SIG-M5 treated with dmso at 0.1 percent for 504 hours (cell line): ENCODE measurements at regions not wholly inside any gene's neighbourhood (a gene's known extent, or its start where the extent isn't known, plus 50 kb on each side); places are given as distances from the start of the nearest gene placed in this dataset.
"Not testable (repeated sequence)": the region's sequence is repeated elsewhere in the genome, so short reads cannot be mapped to it uniquely, and the experiment has no call there.

Experiments used
- DNase-seq: peaks from one replicate; lab custom pipeline; 2025; ENCODE audit not compliant: unreplicated experiment; lab: John Stamatoyannopoulos, UW

DNA sequence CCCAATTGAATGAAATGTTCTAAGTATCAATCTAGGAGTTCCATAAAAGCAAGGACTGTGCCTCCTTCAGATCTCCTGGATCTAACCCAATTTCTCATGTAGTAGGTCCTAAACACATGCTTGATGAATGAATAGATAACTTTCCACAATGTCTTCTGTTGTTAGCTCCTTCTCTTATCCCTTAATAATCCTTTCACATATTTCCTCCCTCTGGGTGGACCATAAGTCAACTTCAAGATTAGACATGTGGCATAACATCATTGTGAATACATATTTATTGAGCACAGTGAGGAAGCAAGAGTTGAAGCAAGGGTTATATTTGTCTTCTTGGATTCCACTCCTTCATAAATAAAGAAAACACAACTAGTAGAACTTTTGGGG, 108.6 kb upstream of the EGFLAM start:
- no peak for DNase-seq

DNA sequence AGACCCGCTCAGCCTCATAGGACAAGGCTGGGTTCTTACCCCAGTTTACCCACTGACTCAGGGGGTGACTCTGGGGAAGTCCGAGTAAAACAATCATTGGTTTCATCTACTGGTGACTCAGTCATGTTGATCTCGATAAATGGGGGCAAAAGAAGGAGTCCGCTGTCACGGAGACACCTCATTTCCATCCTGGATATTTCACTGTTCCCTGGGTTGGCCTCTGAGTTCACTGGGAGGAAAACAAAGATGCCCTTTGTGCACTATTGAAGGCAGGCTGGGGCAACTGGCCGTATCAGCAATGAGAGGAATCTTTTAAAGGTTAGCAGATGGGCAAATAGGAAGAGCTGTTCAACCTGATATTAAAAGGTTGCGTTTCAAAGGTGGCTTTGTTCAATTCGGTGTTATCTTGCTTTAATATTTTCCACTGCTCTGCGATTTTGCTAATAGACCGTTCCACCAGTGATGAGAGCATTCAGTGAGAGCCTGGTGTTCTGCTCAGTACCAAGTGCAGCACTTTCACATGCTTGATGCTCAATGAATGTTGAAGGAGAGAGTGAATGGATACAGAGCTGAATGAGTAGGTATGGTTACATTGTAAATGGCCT, 110.2 kb upstream of the EGFLAM start:
- no peak for DNase-seq

DNA sequence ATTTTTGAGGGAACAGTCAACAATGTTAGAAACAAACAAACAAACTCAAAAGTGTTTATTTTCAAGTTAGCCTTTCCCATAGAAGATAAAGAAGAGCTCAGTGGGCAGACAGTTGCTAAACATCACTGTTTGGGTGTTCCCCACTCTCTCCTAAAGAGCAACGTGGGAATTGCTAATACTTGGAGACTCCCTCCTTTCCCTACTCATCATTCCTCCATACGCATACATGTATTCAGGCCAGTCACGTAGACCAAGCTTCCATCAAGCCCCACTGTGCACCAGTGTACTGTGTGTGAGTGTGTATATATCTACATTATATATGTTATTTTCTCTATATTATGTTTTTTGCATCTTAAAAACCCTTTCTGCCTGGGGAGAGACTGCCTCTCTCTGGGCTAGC, 115.0 kb upstream of the EGFLAM start:
- DNase-seq, result no peak

DNA sequence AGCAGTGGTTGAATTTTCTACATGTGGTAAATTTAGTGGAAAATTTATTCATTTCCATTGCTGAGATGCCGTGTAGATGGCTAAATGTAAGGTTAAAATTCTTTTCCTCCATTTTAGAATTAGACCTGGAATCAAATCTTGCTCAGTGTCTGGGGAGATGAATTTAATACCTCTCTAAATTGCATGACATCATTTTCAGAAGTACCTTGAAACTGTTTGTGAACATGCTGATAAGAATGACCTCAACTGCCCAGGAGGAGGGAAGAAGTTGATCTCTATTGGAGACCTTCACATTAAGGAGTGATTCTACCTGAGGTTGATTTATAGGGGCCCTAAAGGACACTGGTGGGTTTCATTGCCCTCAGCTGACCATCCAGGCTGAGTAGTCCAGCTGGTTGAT, 116.7 kb upstream of the EGFLAM start:
- DNase-seq, result no peak

DNA sequence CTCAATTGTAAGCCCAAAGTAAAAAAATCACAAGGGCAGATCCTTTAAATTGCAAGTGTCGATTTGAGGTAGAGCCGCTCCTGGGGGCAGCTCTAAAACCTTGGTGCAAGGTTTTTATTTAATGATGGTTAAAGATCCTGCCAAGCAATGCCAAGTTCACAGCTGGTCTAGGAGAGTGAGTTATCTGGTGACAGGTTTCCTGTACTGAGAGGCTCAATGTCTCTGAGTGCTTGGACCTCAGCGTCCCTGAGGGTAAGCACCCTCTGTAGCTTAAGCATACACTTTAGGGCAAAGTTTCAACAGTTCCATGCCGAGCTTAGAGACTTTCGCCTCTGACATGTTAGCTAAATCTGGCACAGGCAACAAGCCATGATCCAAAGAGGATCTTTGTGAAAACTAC, 119.8 kb upstream of the EGFLAM start:
- no peak for DNase-seq

DNA sequence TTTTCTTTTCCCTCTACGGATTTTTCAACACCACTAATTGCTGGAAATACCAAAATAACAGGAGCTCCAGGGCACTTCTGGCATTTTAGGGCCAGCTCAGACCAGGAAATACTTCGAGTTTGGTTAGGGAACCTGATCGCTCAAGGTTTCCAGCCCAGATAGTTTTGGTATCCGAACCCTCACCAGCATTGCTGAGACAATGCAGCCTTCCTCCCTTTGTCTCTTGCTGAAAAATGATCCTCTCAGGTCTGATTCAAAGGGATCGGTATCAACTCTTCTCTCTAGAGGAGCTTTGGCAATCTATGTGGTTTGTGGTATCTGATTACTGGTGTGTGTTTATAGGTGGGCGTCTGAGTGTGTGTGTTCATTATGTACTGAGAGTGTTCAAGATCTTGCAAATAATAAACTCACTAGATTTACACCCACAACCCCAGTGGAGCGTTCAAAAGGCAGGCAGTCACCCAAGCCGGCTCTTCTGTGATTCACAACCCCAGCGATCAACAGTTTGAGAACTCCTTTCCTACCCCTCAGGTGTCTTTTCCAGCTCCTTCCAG, 122.8 kb upstream of the EGFLAM start:
- DNase-seq, result no peak

DNA sequence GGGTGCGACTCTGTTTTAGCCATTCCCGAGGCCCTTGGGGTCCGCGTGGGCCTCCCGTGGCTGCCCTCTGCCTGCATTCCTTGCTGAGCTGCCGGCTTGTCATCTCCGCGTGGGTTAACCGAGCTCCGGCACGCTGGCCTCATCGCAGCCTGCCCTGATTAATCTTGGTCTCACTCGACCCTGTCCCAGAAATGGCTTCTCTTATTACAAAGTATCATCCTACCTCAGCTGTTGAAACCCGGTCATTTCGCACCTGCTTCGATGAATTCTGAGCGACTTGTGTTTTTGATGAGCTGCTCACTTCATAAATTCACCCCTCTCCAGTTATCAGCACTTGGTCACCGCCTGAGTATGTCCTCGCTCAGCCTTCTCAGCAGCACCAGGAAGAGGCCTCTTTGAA, 123.5 kb upstream of the EGFLAM start:
- no peak for DNase-seq

DNA sequence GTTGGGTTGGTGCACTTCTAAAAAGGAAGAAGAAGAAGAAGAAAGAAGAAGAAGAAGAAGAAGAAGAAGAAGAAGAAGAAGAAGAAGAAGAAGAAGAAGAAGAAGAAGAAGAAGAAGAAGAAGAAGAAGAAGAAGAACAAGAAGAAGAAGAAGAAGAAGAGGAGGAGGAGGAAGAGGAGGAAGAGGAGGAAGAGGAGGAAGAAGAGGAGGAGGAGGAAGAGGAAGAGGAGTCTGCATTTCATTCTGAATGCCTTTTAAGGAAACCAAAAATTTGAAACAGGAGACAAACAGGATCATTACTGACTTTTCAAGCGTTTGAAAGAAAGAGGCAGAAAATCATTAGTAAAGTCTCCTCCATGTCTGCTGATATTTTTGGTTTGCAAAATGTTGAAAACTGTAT, 124.1 kb upstream of the EGFLAM start:
- DNase-seq, result not testable (repeated sequence)

DNA sequence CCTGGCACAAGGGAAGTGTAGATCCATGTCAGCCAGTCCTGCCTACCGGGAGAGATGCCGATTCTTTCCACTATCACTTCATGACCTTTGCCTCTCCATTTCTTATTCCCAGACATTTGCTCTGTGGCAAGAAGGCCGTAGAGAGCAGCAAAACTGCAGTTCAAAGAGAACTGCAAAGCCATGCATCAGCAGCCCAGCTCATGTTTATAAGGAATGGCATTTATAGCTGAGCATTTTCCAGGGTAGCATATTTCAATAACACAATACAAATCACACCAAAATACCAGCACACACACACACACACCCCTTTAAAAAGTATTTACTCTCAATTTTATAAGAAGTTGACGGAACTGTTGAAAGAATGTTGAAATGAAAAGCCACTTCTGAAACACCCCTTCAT, 126.7 kb upstream of the EGFLAM start:
- no peak for DNase-seq

DNA sequence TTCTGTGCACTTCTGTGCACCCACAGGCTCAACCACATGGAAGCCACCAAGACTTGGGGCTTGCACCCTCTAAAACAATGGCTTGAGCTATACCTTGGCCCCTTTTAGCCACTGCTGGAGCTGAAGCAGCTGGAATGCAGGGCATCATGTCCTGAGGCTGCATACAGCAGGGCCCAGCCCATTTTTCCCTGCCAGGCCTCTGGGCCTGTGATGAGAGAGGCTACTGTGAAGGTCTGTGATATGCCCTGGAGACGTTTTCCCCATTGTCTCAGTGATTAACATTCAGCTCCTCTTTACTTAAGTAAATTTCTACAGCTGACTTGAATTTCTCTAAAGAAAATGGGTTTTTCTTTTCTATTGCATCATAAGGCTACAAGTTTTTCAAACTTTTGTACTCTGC, 134.0 kb upstream of the EGFLAM start:
- DNase-seq, result no peak

DNA sequence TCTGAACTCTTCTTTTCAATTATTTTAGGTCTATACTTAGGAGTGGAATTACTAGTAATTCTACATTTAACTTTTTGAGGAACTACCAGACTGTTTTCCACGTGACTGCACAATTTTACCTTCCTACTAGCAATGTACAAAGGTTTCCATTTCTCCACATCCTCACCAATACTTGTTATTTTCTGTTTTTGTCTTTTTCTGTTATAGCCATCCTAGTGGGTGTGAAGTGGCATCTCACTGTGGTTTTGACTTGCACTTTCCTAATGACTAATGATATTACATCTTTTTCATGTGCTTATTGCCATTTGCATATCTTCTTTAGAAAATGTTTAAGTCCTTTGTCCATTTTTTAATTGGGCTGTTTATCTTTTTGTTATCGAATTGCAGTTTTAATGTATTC, 136.9 kb upstream of the EGFLAM start:
- DNase-seq, result no peak

DNA sequence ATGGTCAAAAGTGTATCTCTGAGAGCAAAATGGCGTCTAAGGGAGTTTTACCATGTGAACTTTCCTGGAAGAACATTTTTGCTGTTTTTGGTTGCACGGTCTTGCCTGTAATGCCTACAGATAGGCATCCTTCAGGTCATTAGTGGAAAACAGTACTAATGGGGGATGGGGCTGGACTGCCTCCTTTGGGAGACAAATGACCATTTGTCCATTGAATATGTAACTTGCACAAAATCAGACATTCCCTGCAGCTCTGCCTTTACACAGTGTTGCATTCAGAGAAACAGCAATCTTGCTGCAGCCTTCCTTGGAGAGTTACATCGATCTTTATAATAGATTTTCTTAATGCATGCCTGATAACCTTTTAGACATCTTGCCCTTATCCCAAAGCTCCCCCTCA, 138.5 kb upstream of the EGFLAM start:
- DNase-seq, result no peak

DNA sequence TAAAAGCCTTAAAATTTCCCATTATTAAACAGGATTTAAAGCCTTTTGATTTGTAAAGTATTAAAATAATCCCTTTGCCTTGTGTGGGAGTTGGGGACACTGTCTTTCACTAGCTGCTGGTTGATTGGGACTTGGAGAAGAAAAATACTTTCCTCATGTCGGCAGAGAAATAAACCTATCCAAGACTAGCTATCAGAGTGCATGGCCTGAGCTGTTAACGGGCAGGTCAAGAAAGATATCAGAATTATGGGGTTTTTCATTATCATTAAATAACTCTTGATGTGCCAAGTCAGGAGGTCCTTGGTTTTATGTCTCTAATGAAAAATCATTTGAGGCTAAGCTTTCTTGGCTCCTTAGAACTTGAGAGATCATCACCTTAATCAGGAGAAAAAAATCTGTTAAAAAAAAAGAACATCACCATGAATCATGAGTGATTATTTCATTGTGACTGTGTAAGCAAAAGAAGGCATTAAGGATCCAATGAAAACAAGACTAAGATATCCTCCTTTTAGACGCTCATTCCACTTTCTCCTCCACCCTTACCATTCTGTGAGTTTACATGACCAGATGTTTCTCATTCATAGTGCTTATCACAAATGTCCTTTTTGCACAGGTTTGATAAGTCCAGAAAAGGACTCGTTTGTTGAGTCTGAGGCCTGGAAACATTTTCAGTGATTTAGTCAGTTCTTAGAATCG, 140.4 kb upstream of the EGFLAM start:
- no peak for DNase-seq

DNA sequence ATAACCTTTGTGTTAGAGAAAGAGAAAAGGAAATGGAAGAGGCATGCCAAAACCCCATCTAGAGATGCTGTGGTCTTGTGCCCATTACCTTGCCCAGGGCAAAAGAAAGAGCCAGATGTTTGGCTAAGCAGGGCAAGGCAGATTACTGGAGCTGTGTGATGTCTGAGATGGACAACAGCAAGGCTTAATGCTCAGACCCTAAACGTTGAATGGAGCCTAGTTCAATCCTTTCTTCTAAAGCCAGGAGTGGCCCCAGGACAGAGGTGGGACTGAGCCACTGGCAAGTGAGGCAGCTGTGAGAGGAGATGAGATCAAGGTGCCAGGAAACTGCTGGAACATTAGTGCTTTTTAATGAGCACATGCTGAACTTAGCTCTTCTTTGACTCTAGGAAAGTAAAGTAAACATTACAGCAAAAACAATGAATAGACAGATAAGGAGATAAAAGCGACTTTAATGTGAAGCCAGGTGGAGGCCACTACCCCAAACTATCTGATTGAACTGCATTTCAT, 143.0 kb upstream of the EGFLAM start:
- DNase-seq, result no peak

DNA sequence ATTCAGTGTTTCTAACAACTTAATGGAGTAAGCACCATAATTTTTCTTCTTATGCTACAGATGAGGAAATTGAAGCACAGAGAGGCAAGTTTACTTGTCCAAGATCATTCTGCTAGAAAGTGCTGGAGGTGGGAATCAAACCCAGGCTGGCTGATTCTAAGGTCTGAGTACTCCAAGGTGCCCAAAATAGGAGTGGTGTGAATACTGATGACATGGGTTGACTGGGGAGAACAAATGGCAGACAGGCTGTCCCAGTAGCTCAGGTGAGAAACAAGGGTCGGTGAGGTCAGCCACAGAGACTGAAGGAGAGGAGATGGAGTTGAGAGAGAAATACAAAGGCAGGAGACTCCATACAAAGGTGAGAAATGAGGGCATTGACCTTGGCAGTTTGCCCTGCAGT, 144.5 kb upstream of the EGFLAM start:
- no peak for DNase-seq

DNA sequence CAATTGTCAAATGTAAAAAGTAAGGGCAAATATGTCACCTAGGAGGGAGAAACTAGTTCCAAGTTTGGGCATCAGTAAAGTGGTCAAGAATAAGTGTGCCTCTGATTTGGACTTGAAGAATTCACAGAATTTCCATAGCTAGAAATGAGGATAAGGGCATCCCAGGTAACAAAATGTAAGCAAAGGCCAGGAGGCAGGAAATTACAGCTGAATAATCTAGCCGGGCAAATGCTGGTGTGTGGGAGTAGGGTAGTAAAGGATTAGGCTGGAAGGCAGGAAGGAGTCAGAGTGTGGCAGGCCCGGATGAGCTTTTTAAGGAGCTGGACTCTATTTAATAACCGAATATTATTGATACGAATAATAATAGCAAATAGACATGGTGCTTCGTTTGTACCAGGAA, 144.9 kb upstream of the EGFLAM start:
- no peak for DNase-seq

DNA sequence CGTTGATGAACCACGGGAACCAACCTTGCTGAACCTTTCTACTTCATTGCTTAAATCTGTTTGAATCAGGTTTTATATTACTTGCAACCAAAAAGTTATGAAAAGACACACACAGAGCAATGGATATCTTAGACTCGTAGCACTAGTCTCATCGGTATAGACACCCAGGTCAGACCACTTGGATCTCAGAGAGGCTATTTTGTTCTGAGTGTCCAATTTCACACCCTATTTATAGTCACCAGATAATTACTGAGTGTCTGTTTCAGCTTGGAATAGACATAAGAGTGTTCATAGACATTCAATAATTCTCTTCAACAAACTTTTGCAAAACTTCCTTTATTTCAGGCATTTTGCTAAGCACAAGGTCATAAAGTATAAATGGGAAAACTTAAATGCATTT, 145.4 kb upstream of the EGFLAM start:
- no peak for DNase-seq

DNA sequence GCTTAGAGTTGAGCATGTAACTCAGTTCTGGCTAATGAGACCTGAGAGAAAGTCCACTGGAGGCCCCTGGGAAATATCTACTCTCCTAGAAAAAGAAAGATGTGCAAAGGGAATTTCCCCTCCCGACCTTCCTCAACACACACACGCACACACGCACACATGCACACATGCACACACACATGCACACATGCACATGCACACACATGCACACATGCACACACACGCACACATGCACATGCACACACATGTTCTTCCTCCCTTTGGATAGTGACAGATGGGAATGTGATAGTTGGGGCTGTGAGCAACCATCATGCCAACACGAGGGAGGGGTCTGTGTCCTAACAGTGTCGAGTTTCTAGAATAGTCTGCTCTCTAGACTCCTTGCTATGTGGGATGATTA, 148.2 kb upstream of the EGFLAM start:
- DNase-seq, result no peak

DNA sequence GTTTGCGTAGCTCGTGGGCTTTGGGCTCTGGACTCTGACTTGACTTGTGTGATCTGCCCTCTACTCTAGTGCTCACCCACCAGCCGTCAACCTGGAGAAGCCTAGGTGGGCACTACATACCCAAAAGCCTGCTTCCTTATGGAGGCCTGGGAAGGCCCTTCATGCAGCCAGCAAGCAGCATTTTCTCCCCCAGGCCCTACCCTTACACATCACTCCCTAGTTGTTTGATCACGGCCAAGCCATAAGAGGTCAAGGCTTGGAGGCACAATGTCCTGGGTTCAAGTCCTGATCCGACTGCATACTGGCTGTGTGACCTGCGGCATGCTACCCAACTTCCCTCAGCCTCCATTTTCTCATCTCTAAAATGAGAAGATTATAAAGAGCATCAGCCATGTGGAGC, 151.3 kb upstream of the EGFLAM start:
- DNase-seq, result no peak

DNA sequence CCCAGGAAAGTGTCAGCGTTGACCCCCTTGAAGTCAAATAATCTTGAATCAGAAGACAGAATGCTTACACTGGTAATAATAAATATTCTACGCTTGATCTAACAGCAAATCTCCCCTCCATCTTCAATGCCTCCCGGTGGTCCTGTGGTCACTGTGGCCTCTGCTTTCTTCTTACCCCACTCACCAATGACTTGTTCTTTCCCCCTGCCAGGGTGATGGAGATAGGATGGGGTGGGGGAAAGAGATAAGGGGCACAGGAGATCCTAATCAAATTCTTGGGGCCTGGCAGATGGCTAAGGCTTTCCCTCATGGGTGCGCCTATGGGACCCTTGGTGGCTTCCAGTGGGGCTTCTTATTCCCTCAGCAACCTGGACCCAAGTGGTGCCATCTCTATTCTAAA, 152.6 kb upstream of the EGFLAM start:
- DNase-seq, result no peak

DNA sequence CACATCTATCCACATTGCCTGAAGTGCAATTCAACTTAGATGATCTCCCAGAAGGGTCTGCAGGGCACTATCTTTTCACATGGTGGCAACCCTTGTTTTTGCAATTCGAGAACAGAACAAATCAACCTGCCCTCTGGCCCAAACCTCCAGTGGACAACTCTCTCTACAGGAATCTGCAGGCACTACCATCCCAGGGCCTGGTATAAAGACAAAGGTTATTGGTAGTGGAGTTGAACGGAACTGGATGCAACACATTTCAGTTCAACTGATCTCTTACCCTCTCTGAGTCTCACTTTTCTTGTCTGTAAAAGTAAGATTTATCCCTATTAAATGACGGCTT, 153.2 kb upstream of the EGFLAM start:
- no peak for DNase-seq

DNA sequence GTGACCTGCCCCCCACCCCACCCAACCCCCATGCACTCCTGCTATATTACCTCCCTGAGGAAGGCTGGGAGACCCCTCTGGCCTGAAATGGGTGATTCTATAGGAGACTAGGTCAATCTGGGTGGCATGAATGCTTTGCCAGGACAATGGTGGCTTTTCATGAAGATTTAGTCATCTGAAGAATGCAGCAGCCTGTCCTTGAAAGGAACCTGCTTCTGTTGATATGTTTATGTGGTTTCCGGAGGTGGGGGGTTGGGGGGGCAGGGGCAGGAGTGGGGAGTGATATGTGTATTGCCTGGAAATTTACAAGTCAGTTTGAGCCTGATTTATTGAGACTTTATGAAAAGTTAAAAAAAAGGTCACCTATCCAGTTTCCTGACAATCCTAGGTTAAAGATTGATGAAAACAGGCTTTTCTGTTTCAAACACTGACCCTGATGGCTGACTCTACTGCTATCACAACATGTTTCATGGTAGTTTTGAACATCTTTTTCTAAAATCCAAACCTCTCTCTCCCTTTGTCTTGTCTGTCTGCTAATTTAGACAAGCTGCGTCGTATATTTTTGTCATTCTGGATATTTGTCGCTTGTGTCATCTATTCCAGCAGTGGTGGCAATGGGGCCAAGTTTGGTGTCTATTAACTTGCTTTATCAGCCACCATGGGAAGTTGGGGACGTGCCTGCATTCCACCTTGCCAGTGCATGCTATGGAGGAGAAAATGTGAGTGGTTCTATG, 153.7 kb upstream of the EGFLAM start:
- no peak for DNase-seq
